CD4-positive, alpha-beta T cell treated with Interleukin-6 for 4 hours (primary cell): ENCODE measurements at regions not wholly inside any gene's neighbourhood (a gene's known extent, or its start where the extent isn't known, plus 50 kb on each side); places are given as distances from the start of the nearest gene placed in this dataset.
"Not testable (repeated sequence)": the region's sequence is repeated elsewhere in the genome, so short reads cannot be mapped to it uniquely, and the experiment has no call there.

Experiments used
- DNase-seq: peaks from one replicate; pipeline ENCODE4 v3.0.0-alpha.2; 2020; ENCODE audit warnings: mixed read lengths

GRCh38 chr9:87160148-87161102 lies 213.1 kb upstream of the GAS1 start:
- no peak for DNase-seq

- no peak for DNase-seq
Observed at GRCh38 chr9:87167161-87167560, 219.9 kb upstream of the GAS1 start.

GRCh38 chr9:87167582-87167981 lies 220.3 kb upstream of the GAS1 start:
- DNase-seq = no peak

- no peak for DNase-seq
Observed at GRCh38 chr9:87178302-87178701, 231.0 kb upstream of the GAS1 start.

- no peak for DNase-seq
Observed at GRCh38 chr9:87179553-87180340, 232.4 kb upstream of the GAS1 start.

GRCh38 chr9:87180361-87180760 lies 233.1 kb upstream of the GAS1 start:
- no peak for DNase-seq

- DNase-seq = no peak
Observed at GRCh38 chr9:87180841-87181240, 233.5 kb upstream of the GAS1 start.

- DNase-seq = no peak
Observed at GRCh38 chr9:87181670-87182069, 234.4 kb upstream of the GAS1 start.

- no peak for DNase-seq
Observed at GRCh38 chr9:87184956-87185642, 237.8 kb upstream of the GAS1 start.

GRCh38 chr9:87187656-87188055 lies 240.3 kb upstream of the GAS1 start:
- no peak for DNase-seq

GRCh38 chr9:87189006-87189405 lies 241.7 kb upstream of the GAS1 start:
- no peak for DNase-seq

GRCh38 chr9:87193151-87193550 lies 245.8 kb upstream of the GAS1 start:
- no peak for DNase-seq

- DNase-seq = no peak
Observed at GRCh38 chr9:87193925-87194868, 246.9 kb upstream of the GAS1 start.

GRCh38 chr9:87195306-87195705 lies 248.0 kb upstream of the GAS1 start:
- DNase-seq = no peak

GRCh38 chr9:87197349-87198130 lies 250.2 kb upstream of the GAS1 start:
- no peak for DNase-seq

- no peak for DNase-seq
Observed at GRCh38 chr9:87198716-87199115, 251.4 kb upstream of the GAS1 start.

GRCh38 chr9:87199278-87199677 lies 252.0 kb upstream of the GAS1 start:
- DNase-seq = no peak

GRCh38 chr9:87199782-87200181 lies 252.5 kb upstream of the GAS1 start:
- DNase-seq = no peak

- no peak for DNase-seq
Observed at GRCh38 chr9:87201351-87201751, 254.0 kb upstream of the GAS1 start.

- no peak for DNase-seq
Observed at GRCh38 chr9:87206064-87206661, 258.9 kb upstream of the GAS1 start.

GRCh38 chr9:87210658-87211057 lies 263.4 kb upstream of the GAS1 start:
- not testable (repeated sequence) for DNase-seq
